AG09309 (cell line): ENCODE measurements at regions not wholly inside any gene's neighbourhood (a gene's known extent, or its start where the extent isn't known, plus 50 kb on each side); places are given as distances from the start of the nearest gene placed in this dataset.

ENCODE experiments used
- DNase-seq: peaks from one replicate; pipeline ENCODE4 v3.0.0-alpha.2; 2010; ENCODE audit warnings: low read depth
- H3K4me3 ChIP-seq: 2 replicates; pipeline ENCODE4 v1.5.1; 2011; ENCODE audit warnings: mild to moderate bottlenecking, low read depth, low read length, moderate library complexity; ENCODE audit not compliant: control insufficient read depth
- CTCF ChIP-seq: IDR thresholded peaks from 2 replicates; pipeline ENCODE4 v1.5.1; 2011; ENCODE audit warnings: mild to moderate bottlenecking, low read depth, low read length, inconsistent platforms; ENCODE audit not compliant: insufficient read depth, control insufficient read depth; ENCODE audit errors: missing control alignments

- DNase-seq, result no peak
- no peak overlapping the region for H3K4me3 ChIP-seq
- TF ChIP-seq CTCF, result no peak
Measured at GRCh38 chr15:98523912-98524662, 124.3 kb upstream of the IGF1R start.

- no peak for DNase-seq
- H3K4me3 ChIP-seq, result no peak overlapping the region
- TF ChIP-seq CTCF, result no peak
Measured at GRCh38 chr15:98524838-98525660, 123.3 kb upstream of the IGF1R start.

GRCh38 chr15:98525661-98526001 lies 122.7 kb upstream of the IGF1R start:
- no peak for TF ChIP-seq CTCF
- no peak overlapping the region for H3K4me3 ChIP-seq
- no peak for DNase-seq

GRCh38 chr15:98526094-98526493 lies 122.2 kb upstream of the IGF1R start:
- DNase-seq, result no peak
- no peak overlapping the region for H3K4me3 ChIP-seq
- no peak for TF ChIP-seq CTCF

- no peak for DNase-seq
- TF ChIP-seq CTCF, result no peak
- no peak overlapping the region for H3K4me3 ChIP-seq
Measured at GRCh38 chr15:98528046-98528725, 120.2 kb upstream of the IGF1R start.

- TF ChIP-seq CTCF, result no peak
- no peak for DNase-seq
- H3K4me3 ChIP-seq, result no peak overlapping the region
Measured at GRCh38 chr15:98529205-98530145, 118.9 kb upstream of the IGF1R start.
